Panc1 (cell line): ENCODE measurements at regions not wholly inside any gene's neighbourhood (a gene's known extent, or its start where the extent isn't known, plus 50 kb on each side); places are given as distances from the start of the nearest gene placed in this dataset.

ENCODE experiments used
- CTCF ChIP-seq: fragments of 450-650 bp; IDR thresholded peaks from 2 replicates; pipeline ENCODE4 v1.5.1; 2017; ENCODE audit warnings: mild to moderate bottlenecking
- REST ChIP-seq, 2 experiments: IDR thresholded peaks; 2 replicates each; pipeline ENCODE4 v1.6.1; 2011 to 2012; ENCODE audit warnings: low read depth in 2 of 2, control low read depth in 1 of 2, low read length in 1 of 2, mild to moderate bottlenecking in 1 of 2, moderate library complexity in 1 of 2; ENCODE audit not compliant: insufficient read depth in 1 of 2

- TF ChIP-seq CTCF: no peak
- TF ChIP-seq REST (IDR thresholded peaks at IDR 0.05; ENCODE audit: insufficient read depth in 1 of 2, low read depth in 2 of 2, low read length in 1 of 2): no peak
Observed at GRCh38 chr9:126093771-126094170, 232.9 kb upstream of the MVB12B start.
